Activated CD4-positive, alpha-beta T cell treated with anti-CD3 and anti-CD28 coated beads for 36 hours (primary cell): ENCODE measurements at regions not wholly inside any gene's neighbourhood (a gene's known extent, or its start where the extent isn't known, plus 50 kb on each side); places are given as distances from the start of the nearest gene placed in this dataset.

Experiments used
- ATAC-seq: fragments of 200-7000 bp; cut with Tn5 transposase; one replicate; pipeline ENCODE4 v1.10.0; 2021; ENCODE audit warnings: mild to moderate bottlenecking, moderate library complexity
- CTCF ChIA-PET: fragments of 350-600 bp; sonication (Branson Sonifier 250); formaldehyde crosslinking; loops from one replicate; lab custom pipeline; 2021; ENCODE audit warnings: antibody characterized with exemption; lab: Charles Lee
- POLR2A ChIA-PET: fragments of 350-600 bp; sonication (Branson Sonifier 250); formaldehyde crosslinking; loops from one replicate; lab custom pipeline; 2021; ENCODE audit warnings: antibody characterized with exemption, inconsistent platforms; lab: Charles Lee
- DNase-seq: peaks from one replicate; pipeline ENCODE4 v3.0.0-alpha.2; 2020
- H3K27ac Mint-ChIP-seq: one replicate; pipeline ENCODE4 v1.8.0; 2021; ENCODE audit warnings: mixed read lengths
- H3K27me3 Mint-ChIP-seq: one replicate; pipeline ENCODE4 v1.8.0; 2021; ENCODE audit warnings: mixed read lengths
- H3K36me3 Mint-ChIP-seq: one replicate; pipeline ENCODE4 v1.8.0; 2021; ENCODE audit warnings: low read depth, mixed read lengths
- H3K4me1 Mint-ChIP-seq: one replicate; pipeline ENCODE4 v1.8.0; 2021; ENCODE audit warnings: mixed read lengths
- H3K4me3 Mint-ChIP-seq: one replicate; pipeline ENCODE4 v1.8.0; 2021; ENCODE audit warnings: mild to moderate bottlenecking, moderate library complexity, mixed read lengths
- H3K9me3 Mint-ChIP-seq: one replicate; pipeline ENCODE4 v1.8.0; 2021; ENCODE audit warnings: low read depth, mixed read lengths
- intact Hi-C, 2 experiments: fragments of 100-400 bp; cut with DNase I in 1 of 2; cut with micrococcal nuclease in 1 of 2; formaldehyde crosslinking; loops; one replicate each; pipeline versions ENCODE4 v1.14.2 to v1.15.1; 2022 to 2024; cut with DNase I, micrococcal nuclease

DNA sequence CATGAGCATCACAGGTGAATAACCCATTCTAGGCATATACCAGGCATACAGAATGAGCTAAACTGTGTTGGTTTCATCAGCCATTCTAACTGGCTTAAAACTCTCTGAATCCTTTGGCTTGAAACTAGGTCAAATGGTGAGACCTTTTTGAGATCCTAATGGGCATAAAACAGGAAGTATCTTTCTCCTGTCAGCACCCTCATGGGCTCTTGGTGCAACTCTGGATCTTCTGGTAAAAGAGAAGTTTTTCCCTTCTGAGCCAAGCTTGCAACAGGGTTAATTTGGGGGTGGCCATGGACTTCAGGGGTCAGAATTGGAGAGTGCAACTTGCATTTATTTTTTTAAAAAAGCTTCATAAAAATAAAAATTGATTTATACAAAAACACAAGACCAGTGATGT is 67.9 kb upstream of the GRAMD1B start:
- no peak overlapping the region for H3K4me3 Mint-ChIP-seq
- peaks cover 46% of the 10 kb centered on the region for H3K4me1 Mint-ChIP-seq
- DNase-seq, result no peak
- no peak overlapping the region for H3K27ac Mint-ChIP-seq
- ChIA-PET POLR2A (interaction anchor here (1.2 kb wide), 1 partner anchor 13 kb away, joined by 3 read pairs; no protein-coding TSS in a partner anchor), CTCF (interaction anchor here (0.9 to 1.4 kb wide), 4 partner anchors 9 to 115 kb away, joined by 3 to 6 read pairs (median 4); no protein-coding TSS in a partner anchor)
- no peak for ATAC-seq
- peaks cover 39% of the 10 kb centered on the region for H3K27me3 Mint-ChIP-seq
- intact Hi-C loops, result no loop called here
- no peaks in the 10 kb centered on the region for H3K9me3 Mint-ChIP-seq
- H3K36me3 Mint-ChIP-seq, result peaks cover 5% of the 10 kb centered on the region

DNA sequence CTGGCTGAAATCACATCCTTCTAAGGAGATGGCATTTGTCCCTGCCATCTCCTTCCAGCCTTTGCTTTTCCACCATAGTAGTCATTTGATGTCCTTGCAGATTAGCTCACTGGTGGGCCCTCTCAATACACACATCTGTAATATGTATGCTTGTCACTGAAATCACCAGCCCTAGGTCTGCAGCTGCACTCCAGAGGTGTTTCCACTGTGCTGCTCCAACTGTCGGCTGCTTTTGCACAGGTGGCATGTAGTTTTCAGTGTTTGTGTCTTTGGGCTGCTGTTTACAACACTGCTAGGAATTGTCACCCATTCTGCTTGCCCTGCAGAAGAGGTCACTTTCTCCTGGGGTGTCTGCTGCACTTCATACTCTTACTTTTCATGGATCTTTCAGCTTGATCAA is 69.0 kb upstream of the GRAMD1B start:
- H3K4me1 Mint-ChIP-seq, result peaks cover 57% of the 10 kb centered on the region
- ChIA-PET POLR2A (no interaction called here), CTCF (interaction anchor here (1.0 kb wide), 1 partner anchor 11 kb away, joined by 5 read pairs; no protein-coding TSS in a partner anchor)
- intact Hi-C loops, result no loop called here
- no peaks in the 10 kb centered on the region for H3K9me3 Mint-ChIP-seq
- peak overlapping the region; percentile 41 for H3K4me3 Mint-ChIP-seq
- peaks cover 39% of the 10 kb centered on the region for H3K27me3 Mint-ChIP-seq
- peaks cover 3% of the 10 kb centered on the region for H3K36me3 Mint-ChIP-seq
- no peak for DNase-seq
- H3K27ac Mint-ChIP-seq, result no peak overlapping the region
- no peak for ATAC-seq

DNA sequence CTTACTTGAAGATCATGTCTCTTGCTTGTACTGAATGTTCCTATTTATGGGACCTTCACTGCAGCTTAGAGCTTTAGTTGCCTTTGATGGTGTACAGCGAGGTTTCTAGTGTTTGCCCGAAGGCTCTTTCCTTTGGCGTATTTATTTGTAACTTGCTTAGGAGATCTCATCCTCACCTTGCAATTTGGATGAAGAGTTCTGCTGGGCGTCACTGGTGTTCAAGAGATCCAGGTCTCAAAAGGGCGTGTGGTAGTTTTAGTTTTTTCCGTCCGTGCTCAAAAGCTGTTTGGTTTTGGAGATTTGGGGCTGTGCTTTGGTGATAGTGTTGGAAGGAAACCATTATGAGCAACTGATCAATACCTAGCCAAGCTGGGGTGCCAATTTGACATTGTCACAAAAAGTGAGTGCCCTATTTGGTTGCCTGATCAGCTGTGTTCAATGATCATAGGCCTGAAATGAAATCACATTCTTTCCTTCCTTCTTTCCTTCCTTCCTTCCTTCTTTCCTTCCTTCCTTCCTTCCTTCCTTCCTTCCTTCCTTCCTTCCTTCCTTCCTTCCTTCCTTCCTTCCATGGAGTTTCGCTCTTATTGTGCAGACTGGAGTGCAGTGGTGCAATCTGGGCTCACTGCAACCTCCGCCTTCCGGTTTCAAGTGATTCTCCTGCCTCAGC is 69.7 kb upstream of the GRAMD1B start:
- Mint-ChIP-seq H3K36me3 (peaks cover 3% of the 10 kb centered on the region), H3K4me3 (peak overlapping the region; percentile 78), H3K27ac (no peak overlapping the region), H3K9me3 (no peaks in the 10 kb centered on the region), H3K27me3 (peaks cover 39% of the 10 kb centered on the region), H3K4me1 (peaks cover 59% of the 10 kb centered on the region)
- ATAC-seq (no peak), DNase-seq (no peak)
- POLR2A ChIA-PET, result no interaction called here
- intact Hi-C loops, result no loop called here
- CTCF ChIA-PET, result interaction anchor here (1.0 to 1.4 kb wide), 4 partner anchors 9 to 497 kb away, joined by 3 to 4 read pairs (median 3); no protein-coding TSS in a partner anchor

DNA sequence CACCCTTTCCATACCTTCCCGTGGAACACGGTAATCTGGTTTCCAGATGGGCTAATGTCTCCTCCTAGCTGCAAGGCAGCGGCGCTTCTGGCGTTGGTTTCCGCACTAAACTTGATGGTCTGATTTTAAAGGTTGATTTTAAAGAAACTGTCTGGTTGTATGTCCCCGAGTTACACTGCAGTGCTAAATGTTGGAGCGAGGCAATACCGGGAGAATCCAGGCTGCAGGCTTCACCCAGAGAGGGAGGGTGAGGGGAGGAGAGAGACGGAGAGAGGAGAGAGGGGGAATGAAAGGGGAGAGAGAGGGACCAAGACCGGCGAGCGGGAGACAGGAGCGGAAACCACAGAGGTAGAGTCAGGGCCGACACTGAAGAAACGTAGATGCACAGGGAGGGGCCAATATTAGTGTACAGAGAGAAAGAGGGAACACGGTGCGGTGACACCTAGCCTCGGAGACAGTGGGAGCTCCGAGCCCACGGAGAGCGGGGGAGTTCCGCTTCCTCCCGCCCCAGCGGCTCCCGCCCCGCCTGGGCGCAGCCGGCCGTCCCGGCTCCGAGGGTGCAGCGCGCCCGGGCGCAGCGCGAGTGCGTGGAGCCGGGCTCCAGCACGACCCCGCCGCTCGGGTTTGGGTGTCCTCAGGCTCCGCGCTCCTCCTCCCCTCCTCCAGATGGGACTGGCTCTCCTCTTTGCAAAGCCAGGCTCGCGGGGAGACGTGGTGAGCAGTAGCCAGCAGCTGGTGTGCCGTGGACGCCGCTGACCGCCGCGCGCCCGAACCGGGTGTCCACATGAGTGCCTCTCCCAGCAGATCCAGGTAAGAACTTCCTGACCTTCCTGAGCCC is 71.9 kb upstream of the GRAMD1B start:
- H3K4me3 Mint-ChIP-seq, result peak overlapping the region; percentile 78
- H3K27me3 Mint-ChIP-seq, result peaks cover 38% of the 10 kb centered on the region
- H3K4me1 Mint-ChIP-seq, result peaks cover 49% of the 10 kb centered on the region
- intact Hi-C loops, result loop anchor here (1.0 to 5.0 kb wide), 12 partner anchors 19 to 296 kb away; partner anchors contain the start of genes GRAMD1B (in 2 of the 2) and HSPA8 (in 1 of the 2)
- H3K27ac Mint-ChIP-seq, result peak overlapping the region; percentile 74
- peak; percentile 71 for DNase-seq
- H3K36me3 Mint-ChIP-seq, result peaks cover 3% of the 10 kb centered on the region
- CTCF ChIA-PET, result interaction anchor here (0.5 to 2.9 kb wide), 14 partner anchors 18 to 690 kb away, joined by 3 to 16 read pairs (median 3); no protein-coding TSS in a partner anchor
- POLR2A ChIA-PET, result interaction anchor here (2.7 kb wide), 1 partner anchor 24 kb away, joined by 13 read pairs; no protein-coding TSS in a partner anchor
- no peaks in the 10 kb centered on the region for H3K9me3 Mint-ChIP-seq
- peak; percentile 77 for ATAC-seq

DNA sequence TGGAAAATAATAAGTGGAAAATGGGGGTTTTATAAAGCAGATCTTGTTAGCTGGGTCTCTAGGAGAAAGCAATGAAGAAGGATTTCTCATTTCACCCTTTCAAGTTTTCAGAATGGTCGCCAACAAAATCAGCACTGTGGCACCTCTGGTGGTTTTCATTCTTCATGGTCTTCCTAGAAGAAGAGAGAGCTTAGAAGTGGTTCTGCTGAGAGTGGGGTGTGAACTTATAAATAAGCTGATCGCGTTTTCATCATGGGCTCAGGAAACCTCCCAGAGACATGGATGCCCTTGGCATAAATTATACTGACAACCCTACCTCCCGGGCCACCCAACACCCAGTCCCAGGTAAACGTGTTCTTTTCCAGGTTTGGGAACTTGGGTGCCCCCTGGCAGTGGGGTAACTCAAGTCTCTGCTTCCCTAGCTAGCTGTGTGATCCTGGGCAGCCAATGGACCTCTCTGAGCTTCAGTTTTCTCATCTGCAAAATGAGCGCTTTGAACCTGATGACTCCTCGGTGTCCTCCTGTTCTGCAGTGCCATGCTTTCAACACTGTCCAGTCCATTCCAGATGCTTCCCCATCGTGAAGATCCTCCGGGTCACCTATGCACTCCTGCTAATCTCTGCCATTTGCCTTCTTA is 72.6 kb upstream of the GRAMD1B start:
- ChIA-PET CTCF (interaction anchor here (0.5 to 2.9 kb wide), 19 partner anchors 17 to 689 kb away, joined by 3 to 16 read pairs (median 3); no protein-coding TSS in a partner anchor), POLR2A (interaction anchor here (0.7 to 2.7 kb wide), 2 partner anchors 24 to 51 kb away, joined by 3 to 13 read pairs; no protein-coding TSS in a partner anchor)
- peaks cover 42% of the 10 kb centered on the region for H3K4me1 Mint-ChIP-seq
- ATAC-seq (peak; percentile 52), DNase-seq (peak; percentile 42)
- H3K4me3 Mint-ChIP-seq, result peak overlapping the region; percentile 78
- H3K27ac Mint-ChIP-seq, result peak overlapping the region; percentile 74
- intact Hi-C loops, result loop anchor here (1.0 to 5.0 kb wide), 11 partner anchors 19 to 295 kb away; partner anchors contain the start of genes GRAMD1B (in 2 of the 2) and HSPA8 (in 1 of the 2)
- H3K36me3 Mint-ChIP-seq, result peaks cover 3% of the 10 kb centered on the region
- peaks cover 40% of the 10 kb centered on the region for H3K27me3 Mint-ChIP-seq
- H3K9me3 Mint-ChIP-seq, result no peaks in the 10 kb centered on the region

DNA sequence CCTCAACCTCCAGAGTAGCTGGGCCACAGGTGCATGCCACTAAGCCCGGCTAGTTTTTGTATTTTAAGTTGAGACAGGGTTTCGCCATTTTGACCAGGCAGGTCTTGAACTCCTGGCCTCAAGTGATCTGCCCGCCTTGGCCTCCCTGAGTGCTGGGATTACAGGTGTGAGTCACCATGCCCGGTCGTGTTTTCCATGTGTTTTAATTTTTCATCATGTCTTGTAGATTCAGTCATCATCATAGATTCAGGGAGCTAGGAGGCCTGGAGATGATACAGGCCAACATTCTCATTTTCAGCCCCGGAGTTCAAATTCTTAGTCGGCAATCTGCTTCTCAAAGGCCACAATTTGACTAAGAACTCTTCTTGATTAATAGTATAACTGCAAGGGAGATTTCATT is 73.5 kb upstream of the GRAMD1B start:
- Mint-ChIP-seq H3K36me3 (peaks cover 2% of the 10 kb centered on the region), H3K27ac (peak overlapping the region; percentile 74), H3K4me1 (peaks cover 40% of the 10 kb centered on the region), H3K9me3 (no peaks in the 10 kb centered on the region), H3K4me3 (peak overlapping the region; percentile 78), H3K27me3 (peaks cover 40% of the 10 kb centered on the region)
- ATAC-seq (peak; percentile 28), DNase-seq (peak; percentile 70)
- intact Hi-C loops, result loop anchor here (1.0 to 5.0 kb wide), 5 partner anchors 18 to 294 kb away; partner anchors contain the start of genes GRAMD1B (in 1 of the 2) and HSPA8 (in 1 of the 2)
- ChIA-PET CTCF (interaction anchor here (0.8 to 2.9 kb wide), 9 partner anchors 20 to 122 kb away, joined by 3 to 16 read pairs (median 4); no protein-coding TSS in a partner anchor), POLR2A (interaction anchor here (2.7 kb wide), 1 partner anchor 25 kb away, joined by 13 read pairs; no protein-coding TSS in a partner anchor)

DNA sequence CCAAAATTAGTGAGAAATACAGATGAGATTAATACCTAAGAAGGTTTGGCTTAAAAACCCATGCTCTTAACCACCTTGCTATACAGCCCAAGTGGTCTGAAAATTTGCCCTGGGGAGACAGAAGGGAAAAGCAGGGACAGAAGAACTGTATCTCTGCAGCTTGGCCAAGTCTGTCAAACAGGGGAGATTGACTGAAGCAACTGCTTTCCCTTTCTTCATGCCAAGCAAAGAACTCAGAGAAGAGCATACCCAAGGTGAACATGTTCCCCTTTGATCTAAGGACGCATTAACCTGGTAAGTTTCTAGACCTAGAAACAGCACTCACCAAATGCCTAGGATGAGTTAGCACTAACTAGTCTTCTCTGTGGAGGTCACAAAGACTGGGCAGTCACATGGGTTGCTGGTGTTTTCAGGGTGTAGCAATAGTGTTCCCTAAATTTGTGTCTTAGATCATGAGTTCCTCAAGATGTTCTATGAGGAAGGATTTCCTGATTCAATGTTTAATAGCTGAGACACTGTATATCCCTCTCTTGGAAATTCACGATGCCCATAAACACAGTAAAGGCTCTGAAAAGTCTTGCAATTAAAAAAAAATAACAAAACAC is 75.6 kb upstream of the GRAMD1B start:
- POLR2A ChIA-PET, result interaction anchor here (0.6 to 1.0 kb wide), 2 partner anchors 33 to 51 kb away, joined by 3 to 4 read pairs; no protein-coding TSS in a partner anchor
- ATAC-seq, result no peak
- H3K9me3 Mint-ChIP-seq, result no peaks in the 10 kb centered on the region
- peaks cover 30% of the 10 kb centered on the region for H3K4me1 Mint-ChIP-seq
- H3K4me3 Mint-ChIP-seq, result no peak overlapping the region
- CTCF ChIA-PET, result interaction anchor here (0.5 to 1.8 kb wide), 4 partner anchors 8 to 125 kb away, joined by 3 to 12 read pairs (median 4); no protein-coding TSS in a partner anchor
- intact Hi-C loops, result no loop called here
- H3K36me3 Mint-ChIP-seq, result no peaks in the 10 kb centered on the region
- H3K27ac Mint-ChIP-seq, result no peak overlapping the region
- peaks cover 24% of the 10 kb centered on the region for H3K27me3 Mint-ChIP-seq
- no peak for DNase-seq

DNA sequence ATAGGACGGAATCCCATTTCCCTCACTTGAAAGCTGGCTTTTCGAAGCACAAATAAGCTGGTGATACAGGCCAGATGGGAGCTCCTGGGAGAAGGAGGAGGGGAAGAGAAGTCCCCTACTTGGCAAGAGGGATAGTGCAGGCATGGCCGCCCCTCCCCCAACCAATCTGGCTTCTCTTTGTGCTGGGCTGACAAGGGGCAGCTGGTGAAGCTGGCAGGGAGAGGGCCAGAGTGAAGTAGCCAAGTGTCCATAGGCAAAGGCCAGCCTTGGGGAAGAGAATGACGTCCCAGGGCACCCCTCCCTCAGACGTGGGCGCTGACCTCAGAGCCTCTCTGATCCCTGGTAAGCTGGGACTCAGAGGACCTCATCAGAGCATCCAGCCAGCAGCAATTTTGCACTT is 78.7 kb upstream of the GRAMD1B start:
- H3K4me1 Mint-ChIP-seq, result peaks cover 10% of the 10 kb centered on the region

DNA sequence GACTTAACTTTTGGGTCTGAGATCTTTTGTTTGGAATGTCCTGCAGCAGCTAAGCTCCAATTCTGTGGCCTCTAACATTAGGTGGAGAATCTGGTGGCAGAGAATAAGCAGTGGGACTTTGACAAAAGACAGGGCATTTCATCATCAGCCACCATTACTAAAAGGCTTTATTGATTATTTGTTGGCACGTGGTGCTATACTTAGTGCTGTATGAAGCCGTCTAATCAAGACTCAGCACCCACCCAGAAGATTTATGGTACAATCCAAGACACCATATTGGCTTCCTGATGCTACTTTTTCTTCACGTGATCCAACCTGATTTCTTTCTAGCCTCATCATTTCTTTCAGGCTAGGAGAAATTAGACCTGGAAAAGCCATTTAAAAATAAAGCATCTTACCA is 80.7 kb upstream of the GRAMD1B start:
- Mint-ChIP-seq H3K4me1 (peaks cover 5% of the 10 kb centered on the region), H3K9me3 (no peaks in the 10 kb centered on the region), H3K27me3 (peaks cover 22% of the 10 kb centered on the region), H3K36me3 (no peaks in the 10 kb centered on the region), H3K27ac (no peak overlapping the region), H3K4me3 (no peak overlapping the region)
- ChIA-PET CTCF (interaction anchor here (0.7 kb wide), 1 partner anchor 13 kb away, joined by 3 read pairs; no protein-coding TSS in a partner anchor), POLR2A (no interaction called here)
- intact Hi-C loops, result no loop called here
- no peak for ATAC-seq
- DNase-seq, result no peak

More for the DNA sequence above, 78.7 kb upstream of the GRAMD1B start:
- Mint-ChIP-seq H3K27ac (no peak overlapping the region), H3K36me3 (no peaks in the 10 kb centered on the region), H3K27me3 (peaks cover 24% of the 10 kb centered on the region), H3K9me3 (no peaks in the 10 kb centered on the region), H3K4me3 (no peak overlapping the region)
- ChIA-PET POLR2A (no interaction called here), CTCF (interaction anchor here (1.0 kb wide), 1 partner anchor 9 kb away, joined by 3 read pairs; no protein-coding TSS in a partner anchor)
- ATAC-seq, result no peak
- DNase-seq, result no peak
- intact Hi-C loops, result no loop called here

DNA sequence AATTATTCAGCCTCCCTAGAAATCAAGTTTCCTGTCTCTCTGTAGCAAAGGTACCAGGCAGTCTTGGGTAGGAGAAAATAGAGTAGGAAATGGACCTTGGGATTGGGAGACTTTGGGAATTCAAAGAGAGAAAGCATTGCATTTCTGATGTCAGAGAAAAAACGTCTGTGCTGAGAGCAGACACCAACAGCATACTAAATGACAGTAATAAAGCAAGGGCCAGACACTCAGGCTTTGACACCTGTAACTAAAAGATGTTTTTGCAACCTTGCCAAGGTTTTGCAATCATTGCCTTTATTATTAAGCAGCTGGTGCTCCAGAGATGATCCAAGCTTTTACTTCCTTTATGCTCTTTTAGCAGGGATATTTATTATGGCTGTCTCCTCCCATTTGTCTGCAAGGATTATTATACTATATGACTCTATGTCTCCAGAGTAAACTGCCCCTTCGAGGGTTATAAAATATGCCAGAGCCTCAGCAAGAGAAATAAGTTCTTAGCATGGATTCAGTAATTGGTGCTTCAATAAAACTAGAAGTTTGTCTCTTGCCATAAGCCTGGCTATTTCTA is 85.2 kb upstream of the GRAMD1B start:
- H3K4me3 Mint-ChIP-seq, result no peak overlapping the region
- DNase-seq, result no peak
- H3K9me3 Mint-ChIP-seq, result no peaks in the 10 kb centered on the region
- H3K27me3 Mint-ChIP-seq, result peaks cover 15% of the 10 kb centered on the region
- CTCF ChIA-PET, result interaction anchor here (0.7 kb wide), 1 partner anchor 84 kb away, joined by 3 read pairs; no protein-coding TSS in a partner anchor
- intact Hi-C loops, result no loop called here
- H3K27ac Mint-ChIP-seq, result no peak overlapping the region
- POLR2A ChIA-PET, result no interaction called here
- H3K4me1 Mint-ChIP-seq, result no peaks in the 10 kb centered on the region
- H3K36me3 Mint-ChIP-seq, result no peaks in the 10 kb centered on the region
- no peak for ATAC-seq
